Gastroesophageal sphincter (tissue), 3 donors: ENCODE measurements at regions not wholly inside any gene's neighbourhood (a gene's known extent, or its start where the extent isn't known, plus 50 kb on each side); places are given as distances from the start of the nearest gene placed in this dataset.

Experiments used
- EP300 ChIP-seq: sonication (generic); formaldehyde crosslinking; IDR thresholded peaks from one replicate; pipeline ENCODE4 v1.6.1; 2017; ENCODE audit warnings: antibody characterized with exemption, mild to moderate bottlenecking
- POLR2A ChIP-seq, 2 donors: fragments of 450-650 bp; IDR thresholded peaks; one replicate each; pipeline ENCODE4 v1.6.1; 2017; ENCODE audit warnings: antibody characterized with exemption in 2 of 2, mild to moderate bottlenecking in 2 of 2, moderate library complexity in 1 of 2
- TF ChIP-seq, protein P1 (sequence below), 4 experiments: fragments of 200-600 bp in 2 of 4; fragments of 450-650 bp in 2 of 4; sonication (generic) in 1 of 4; IDR thresholded peaks; one replicate each; pipeline ENCODE4 v1.5.1; 2017 to 2019; ENCODE audit warnings: antibody characterized with exemption in 4 of 4, mild to moderate bottlenecking in 2 of 4, moderate library complexity in 2 of 4

- TF ChIP-seq, protein P1, sequence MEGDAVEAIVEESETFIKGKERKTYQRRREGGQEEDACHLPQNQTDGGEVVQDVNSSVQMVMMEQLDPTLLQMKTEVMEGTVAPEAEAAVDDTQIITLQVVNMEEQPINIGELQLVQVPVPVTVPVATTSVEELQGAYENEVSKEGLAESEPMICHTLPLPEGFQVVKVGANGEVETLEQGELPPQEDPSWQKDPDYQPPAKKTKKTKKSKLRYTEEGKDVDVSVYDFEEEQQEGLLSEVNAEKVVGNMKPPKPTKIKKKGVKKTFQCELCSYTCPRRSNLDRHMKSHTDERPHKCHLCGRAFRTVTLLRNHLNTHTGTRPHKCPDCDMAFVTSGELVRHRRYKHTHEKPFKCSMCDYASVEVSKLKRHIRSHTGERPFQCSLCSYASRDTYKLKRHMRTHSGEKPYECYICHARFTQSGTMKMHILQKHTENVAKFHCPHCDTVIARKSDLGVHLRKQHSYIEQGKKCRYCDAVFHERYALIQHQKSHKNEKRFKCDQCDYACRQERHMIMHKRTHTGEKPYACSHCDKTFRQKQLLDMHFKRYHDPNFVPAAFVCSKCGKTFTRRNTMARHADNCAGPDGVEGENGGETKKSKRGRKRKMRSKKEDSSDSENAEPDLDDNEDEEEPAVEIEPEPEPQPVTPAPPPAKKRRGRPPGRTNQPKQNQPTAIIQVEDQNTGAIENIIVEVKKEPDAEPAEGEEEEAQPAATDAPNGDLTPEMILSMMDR (IDR thresholded peaks at IDR 0.05), result no peak
- TF ChIP-seq EP300 (no peak), POLR2A (IDR thresholded peaks at IDR 0.05) (no peak)
Observed at GRCh38 chr9:31674264-31674663, 710.2 kb upstream of the ACO1 start.
